ENCODE measurements at regions not wholly inside any gene's neighbourhood (a gene's known extent, or its start where the extent isn't known, plus 50 kb on each side); places are given as distances from the start of the nearest gene placed in this dataset.

DNA sequence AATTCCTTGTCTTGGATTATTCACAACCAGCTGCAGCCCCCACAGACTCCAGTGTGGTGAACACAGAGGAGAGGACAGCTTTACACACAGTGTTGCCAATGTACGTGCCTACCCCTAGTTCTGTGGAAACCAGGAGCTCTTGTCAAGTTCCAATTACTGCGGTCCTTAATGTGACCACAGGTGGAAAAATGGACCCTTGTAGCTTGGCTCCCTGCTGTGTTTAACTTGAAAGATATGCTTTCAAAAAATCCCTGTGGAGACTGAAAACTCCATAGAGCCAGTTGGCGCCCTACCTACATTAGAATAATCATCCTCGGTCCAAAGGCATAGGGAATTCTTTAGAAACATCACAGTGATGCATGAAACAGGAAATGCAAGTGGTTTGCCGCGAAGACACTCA, 118.3 kb upstream of the SLC22A23 start:
- H3K36me3 Mint-ChIP-seq (ENCODE audit: insufficient read depth): no peaks in the 10 kb centered on the region
- no peaks in the 10 kb centered on the region for H3K4me1 Mint-ChIP-seq (ENCODE audit: low read depth)
- peaks cover 8% of the 10 kb centered on the region for H3K27me3 Mint-ChIP-seq (ENCODE audit: low read depth)
- no peak for DNase-seq
- no peaks in the 10 kb centered on the region for H3K9me3 Mint-ChIP-seq
- ATAC-seq: no peak
- no peak overlapping the region for H3K4me3 Mint-ChIP-seq

DNA sequence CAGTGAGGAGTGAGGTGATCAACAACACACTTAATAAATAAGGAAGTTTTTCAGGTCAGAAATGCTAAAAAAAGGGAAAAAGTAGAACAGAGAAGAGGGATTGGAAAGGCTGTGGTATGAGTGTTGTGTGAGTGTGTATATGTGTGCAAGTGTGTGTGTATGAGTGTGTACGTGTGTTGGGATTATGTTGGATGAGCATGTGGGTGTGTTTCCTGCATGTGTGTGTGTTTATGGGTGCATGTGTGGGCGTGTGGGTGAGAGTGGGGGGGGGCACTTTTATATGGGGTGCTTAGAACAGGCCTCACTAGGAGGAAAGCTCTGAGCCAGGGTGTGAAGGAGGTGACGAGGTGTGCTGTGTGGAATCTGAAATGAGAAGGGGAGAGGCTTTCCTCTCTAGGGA, 116.8 kb upstream of the SLC22A23 start:
- no peaks in the 10 kb centered on the region for H3K36me3 Mint-ChIP-seq (ENCODE audit: insufficient read depth)
- H3K27me3 Mint-ChIP-seq (ENCODE audit: low read depth): peaks cover 7% of the 10 kb centered on the region
- no peak for ATAC-seq
- H3K4me1 Mint-ChIP-seq (ENCODE audit: low read depth): no peaks in the 10 kb centered on the region
- no peaks in the 10 kb centered on the region for H3K9me3 Mint-ChIP-seq
- no peak for DNase-seq
- no peak overlapping the region for H3K4me3 Mint-ChIP-seq

DNA sequence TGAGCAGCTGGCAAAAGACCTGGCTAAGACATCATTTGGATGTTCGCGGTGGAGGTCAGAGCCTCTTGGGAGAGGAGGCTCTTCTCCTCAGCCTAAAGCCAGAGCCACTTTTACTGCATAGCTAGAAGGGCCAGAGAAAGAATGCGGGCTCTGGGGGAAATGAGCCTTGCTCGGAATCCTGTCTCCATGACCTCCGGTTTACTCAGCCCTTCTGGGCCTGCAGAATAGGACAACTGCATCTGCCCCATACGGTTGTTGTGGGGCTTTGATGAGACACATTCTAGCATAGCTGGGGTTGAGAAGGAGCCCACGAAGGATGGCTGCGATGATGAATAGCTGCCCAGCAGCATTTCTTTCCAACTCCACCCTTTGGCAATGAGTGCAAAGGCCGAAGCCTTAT, 115.0 kb upstream of the SLC22A23 start:
- DNase-seq: no peak
- H3K27me3 Mint-ChIP-seq (ENCODE audit: low read depth): peaks cover 7% of the 10 kb centered on the region
- no peaks in the 10 kb centered on the region for H3K36me3 Mint-ChIP-seq (ENCODE audit: insufficient read depth)
- H3K4me1 Mint-ChIP-seq (ENCODE audit: low read depth): no peaks in the 10 kb centered on the region
- no peak overlapping the region for H3K4me3 Mint-ChIP-seq
- ATAC-seq: no peak
- no peaks in the 10 kb centered on the region for H3K9me3 Mint-ChIP-seq

DNA sequence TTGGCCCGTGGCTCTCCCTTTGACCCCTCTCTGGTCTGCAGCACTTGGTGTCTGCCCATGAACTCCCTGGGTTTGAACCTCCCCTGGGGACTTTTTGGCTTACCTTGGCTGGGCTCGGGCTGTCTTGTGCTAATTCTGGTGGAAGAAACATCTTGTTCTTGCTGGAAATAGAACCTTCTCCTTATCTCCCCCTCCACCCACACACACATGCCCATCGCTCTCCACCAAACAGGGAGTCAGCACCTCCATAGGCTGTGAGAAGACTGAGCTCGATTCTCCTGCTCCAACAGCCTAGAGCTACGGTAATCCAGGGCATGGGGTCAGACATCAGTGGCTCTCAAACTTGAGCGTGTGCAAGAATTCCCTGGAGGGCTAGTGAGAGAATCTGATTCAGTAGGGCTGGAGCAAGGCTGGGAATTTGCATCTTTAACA, 114.4 kb upstream of the SLC22A23 start:
- DNase-seq: no peak
- no peak for ATAC-seq
- H3K36me3 Mint-ChIP-seq (ENCODE audit: insufficient read depth): no peaks in the 10 kb centered on the region

GRCh38 chr6:3569816-3570215, 113.0 kb upstream of the SLC22A23 start:
- H3K27me3 Mint-ChIP-seq (ENCODE audit: low read depth): peaks cover 7% of the 10 kb centered on the region
- ATAC-seq: no peak

More for the DNA sequence above, 114.4 kb upstream of the SLC22A23 start:
- Mint-ChIP-seq H3K4me1 (ENCODE audit: low read depth) (no peaks in the 10 kb centered on the region), H3K4me3 (no peak overlapping the region), H3K9me3 (no peaks in the 10 kb centered on the region), H3K27me3 (ENCODE audit: low read depth) (peaks cover 7% of the 10 kb centered on the region)

DNA sequence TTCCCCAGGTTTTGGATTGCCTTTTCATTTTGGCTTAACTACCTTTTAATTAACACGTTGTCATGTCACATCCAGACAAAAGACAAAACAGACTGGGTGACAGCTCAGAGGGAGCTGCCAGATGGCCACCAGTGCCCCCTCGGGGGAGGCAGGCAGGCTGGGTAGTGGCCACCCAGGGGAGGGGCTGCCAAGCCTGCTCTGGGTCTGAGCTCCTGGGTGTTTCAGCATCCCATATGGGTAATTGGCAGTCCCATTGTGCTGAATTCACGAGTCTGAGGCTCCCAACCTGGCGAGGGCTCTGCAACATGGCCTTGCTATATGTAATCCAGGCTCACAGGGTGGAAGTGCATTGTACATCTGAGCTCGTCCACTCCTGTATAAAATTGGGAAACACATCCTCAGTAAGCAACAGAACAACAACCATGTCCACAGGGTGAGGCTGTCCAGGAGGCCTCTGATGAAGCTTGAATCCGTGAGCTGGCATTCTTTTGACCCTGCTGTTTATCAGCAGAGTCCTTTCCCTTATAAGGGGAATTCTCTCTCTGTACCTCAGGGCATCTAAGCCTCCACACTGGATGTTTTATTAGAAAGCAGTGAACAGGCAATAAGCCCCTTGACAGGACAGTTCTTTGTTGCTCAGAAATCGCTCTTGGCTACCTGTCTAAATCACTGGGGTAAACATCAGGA, 111.7 kb upstream of the SLC22A23 start:
- H3K9me3 Mint-ChIP-seq: no peaks in the 10 kb centered on the region
- no peak overlapping the region for H3K4me3 Mint-ChIP-seq
- ATAC-seq: no peak
- peaks cover 9% of the 10 kb centered on the region for H3K27me3 Mint-ChIP-seq (ENCODE audit: low read depth)
- no peaks in the 10 kb centered on the region for H3K36me3 Mint-ChIP-seq (ENCODE audit: insufficient read depth)
- no peak for DNase-seq
- H3K4me1 Mint-ChIP-seq (ENCODE audit: low read depth): no peaks in the 10 kb centered on the region

More at GRCh38 chr6:3569816-3570215, 113.0 kb upstream of the SLC22A23 start:
- Mint-ChIP-seq H3K4me1 (ENCODE audit: low read depth) (no peaks in the 10 kb centered on the region), H3K36me3 (ENCODE audit: insufficient read depth) (no peaks in the 10 kb centered on the region), H3K4me3 (no peak overlapping the region), H3K9me3 (no peaks in the 10 kb centered on the region)
- DNase-seq: no peak

DNA sequence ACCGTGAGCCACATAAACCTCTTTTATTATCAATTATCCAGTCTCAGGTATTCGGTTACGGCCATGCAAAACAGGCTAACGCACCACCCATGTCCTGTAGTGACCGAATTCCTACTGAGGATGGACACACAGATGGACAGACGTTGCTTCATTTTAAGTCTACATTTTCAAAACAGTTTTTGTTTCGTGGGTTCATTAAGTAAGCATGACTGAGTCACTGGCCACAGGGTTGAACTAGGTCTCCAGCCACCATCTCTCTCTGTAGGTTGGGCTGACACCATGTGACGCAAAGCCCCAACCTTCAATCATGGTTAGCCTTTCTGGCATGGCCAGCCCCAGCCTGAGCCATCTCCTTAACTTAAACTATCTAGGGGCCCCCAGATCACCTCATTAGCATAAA, 110.0 kb upstream of the SLC22A23 start:
- Mint-ChIP-seq H3K4me3 (no peak overlapping the region), H3K36me3 (ENCODE audit: insufficient read depth) (no peaks in the 10 kb centered on the region), H3K27me3 (ENCODE audit: low read depth) (peaks cover 11% of the 10 kb centered on the region), H3K4me1 (ENCODE audit: low read depth) (no peaks in the 10 kb centered on the region), H3K9me3 (no peaks in the 10 kb centered on the region)
- DNase-seq (no peak), ATAC-seq (no peak)

- peaks cover 6% of the 10 kb centered on the region for H3K27me3 Mint-ChIP-seq (ENCODE audit: low read depth)
- no peak for ATAC-seq
- H3K9me3 Mint-ChIP-seq: no peaks in the 10 kb centered on the region
- no peaks in the 10 kb centered on the region for H3K4me1 Mint-ChIP-seq (ENCODE audit: low read depth)
- H3K4me3 Mint-ChIP-seq: no peak overlapping the region
- DNase-seq: no peak
- H3K36me3 Mint-ChIP-seq (ENCODE audit: insufficient read depth): no peaks in the 10 kb centered on the region
Observed at GRCh38 chr6:3565291-3565690, 108.4 kb upstream of the SLC22A23 start.

DNA sequence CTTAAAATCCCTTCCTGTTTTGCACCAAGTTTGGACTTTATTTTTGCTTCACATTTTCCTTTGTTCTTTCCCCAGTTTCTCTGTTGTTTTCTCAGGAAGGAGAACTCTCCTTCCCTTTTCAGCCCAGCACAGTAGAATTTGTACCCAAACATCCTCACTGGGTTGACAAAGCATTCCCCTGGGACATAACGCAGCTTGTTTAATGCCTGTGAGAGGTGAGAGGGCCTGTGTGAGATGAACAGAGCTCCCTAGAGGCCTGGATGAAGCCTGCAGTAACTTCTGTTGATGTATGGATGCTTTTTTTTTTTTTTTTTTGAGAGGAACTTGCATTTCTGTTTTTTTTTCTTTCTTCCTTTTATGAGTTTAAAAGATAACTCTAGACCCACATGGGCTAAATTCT, 104.9 kb upstream of the SLC22A23 start:
- no peak for ATAC-seq
- Mint-ChIP-seq H3K9me3 (no peaks in the 10 kb centered on the region), H3K4me3 (no peak overlapping the region), H3K27me3 (ENCODE audit: low read depth) (peaks cover 7% of the 10 kb centered on the region), H3K36me3 (ENCODE audit: insufficient read depth) (no peaks in the 10 kb centered on the region), H3K4me1 (ENCODE audit: low read depth) (no peaks in the 10 kb centered on the region)
- DNase-seq: no peak

DNA sequence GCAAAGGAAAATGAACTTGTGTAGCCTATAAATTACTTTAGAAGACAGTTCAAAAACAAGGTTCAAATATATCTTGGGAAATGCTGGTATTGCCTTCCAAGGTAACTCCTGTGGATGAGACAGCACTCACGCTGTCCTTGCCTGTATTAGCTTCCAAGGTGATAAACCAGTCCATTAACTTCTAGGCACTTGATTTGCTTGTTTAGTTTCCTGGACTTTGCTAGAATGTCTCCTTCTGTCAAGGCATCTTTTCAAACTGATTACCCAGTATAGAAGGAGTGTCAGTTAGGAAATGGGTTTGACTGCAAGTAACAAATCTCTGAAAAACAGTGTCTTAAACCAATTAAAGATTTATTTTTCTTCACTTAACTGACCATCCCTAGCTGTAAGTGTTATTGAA, 103.4 kb upstream of the SLC22A23 start:
- ATAC-seq (no peak), DNase-seq (no peak)
- peaks cover 7% of the 10 kb centered on the region for H3K27me3 Mint-ChIP-seq (ENCODE audit: low read depth)
- no peaks in the 10 kb centered on the region for H3K4me1 Mint-ChIP-seq (ENCODE audit: low read depth)
- no peaks in the 10 kb centered on the region for H3K36me3 Mint-ChIP-seq (ENCODE audit: insufficient read depth)
- no peak overlapping the region for H3K4me3 Mint-ChIP-seq
- no peaks in the 10 kb centered on the region for H3K9me3 Mint-ChIP-seq

- no peaks in the 10 kb centered on the region for H3K4me1 Mint-ChIP-seq (ENCODE audit: low read depth)
- H3K4me3 Mint-ChIP-seq: no peak overlapping the region
- H3K9me3 Mint-ChIP-seq: no peaks in the 10 kb centered on the region
- peaks cover 7% of the 10 kb centered on the region for H3K27me3 Mint-ChIP-seq (ENCODE audit: low read depth)
- ATAC-seq (no peak), DNase-seq (no peak)
- no peaks in the 10 kb centered on the region for H3K36me3 Mint-ChIP-seq (ENCODE audit: insufficient read depth)
Observed at GRCh38 chr6:3559561-3559960, 102.7 kb upstream of the SLC22A23 start.

DNA sequence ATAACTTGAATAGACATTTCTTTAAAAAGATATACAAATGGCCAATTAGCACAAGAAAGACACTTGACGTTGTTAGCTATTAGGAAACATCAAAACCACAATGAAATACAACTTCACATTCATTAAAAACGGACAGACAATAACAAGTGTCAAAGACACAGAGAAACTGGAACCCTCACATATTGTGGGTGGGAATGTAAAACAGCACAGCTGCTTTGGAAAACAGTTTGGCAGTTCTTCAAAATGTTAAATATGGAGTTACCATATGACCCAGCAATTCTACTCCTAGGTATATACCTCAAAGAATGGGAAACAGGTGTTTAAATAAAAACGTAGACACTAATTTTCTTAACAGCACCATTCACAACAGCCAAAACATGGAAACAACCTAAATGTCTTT, 100.5 kb upstream of the SLC22A23 start:
- no peak for ATAC-seq
- no peak for DNase-seq
- Mint-ChIP-seq H3K27me3 (ENCODE audit: low read depth) (peaks cover 6% of the 10 kb centered on the region), H3K4me3 (no peak overlapping the region), H3K4me1 (ENCODE audit: low read depth) (no peaks in the 10 kb centered on the region), H3K36me3 (ENCODE audit: insufficient read depth) (no peaks in the 10 kb centered on the region), H3K9me3 (no peaks in the 10 kb centered on the region)

- no peak for DNase-seq
- H3K27me3 Mint-ChIP-seq (ENCODE audit: low read depth): peaks cover 11% of the 10 kb centered on the region
- H3K36me3 Mint-ChIP-seq (ENCODE audit: insufficient read depth): no peaks in the 10 kb centered on the region
Observed at GRCh38 chr6:3553254-3553653, 96.4 kb upstream of the SLC22A23 start.

DNA sequence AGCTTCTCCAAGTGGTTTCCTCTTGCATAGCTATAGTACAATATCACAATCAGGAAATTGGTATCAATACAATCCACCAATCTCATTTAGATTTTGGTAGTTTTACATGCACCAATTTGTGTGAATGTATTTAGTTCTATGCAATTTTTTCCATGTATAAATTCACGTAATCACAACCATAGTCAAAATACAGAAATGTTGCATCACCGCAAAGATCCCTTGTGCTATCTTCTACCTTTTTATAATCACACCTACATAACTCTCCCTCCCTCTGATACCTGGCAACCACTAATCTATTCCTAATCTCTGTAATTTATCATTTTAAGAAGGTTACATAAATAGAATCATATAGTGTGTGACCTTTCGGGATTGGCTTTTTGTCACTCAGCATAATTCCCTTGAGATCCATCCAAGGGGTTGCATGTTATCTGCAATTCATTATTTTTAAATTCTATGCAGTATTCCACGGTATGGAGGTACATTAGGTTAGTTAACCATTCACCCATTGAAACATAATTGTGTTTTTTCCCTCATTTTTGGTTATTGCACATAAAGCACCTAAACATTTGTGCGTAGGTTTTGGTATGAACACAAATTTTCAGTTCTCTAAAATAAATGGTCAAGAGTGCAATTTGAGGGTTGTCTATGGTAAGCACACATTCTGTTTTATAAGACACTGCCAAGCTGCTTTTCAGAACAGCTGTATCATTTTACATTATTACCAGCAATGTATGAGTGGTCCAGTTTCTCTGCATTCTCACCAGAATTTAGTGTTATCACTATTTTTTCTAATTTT, 95.1 kb upstream of the SLC22A23 start:
- no peak overlapping the region for H3K4me3 Mint-ChIP-seq
- ATAC-seq: no peak
- no peak for DNase-seq
- H3K36me3 Mint-ChIP-seq (ENCODE audit: insufficient read depth): no peaks in the 10 kb centered on the region
- H3K27me3 Mint-ChIP-seq (ENCODE audit: low read depth): peaks cover 7% of the 10 kb centered on the region
- H3K9me3 Mint-ChIP-seq: no peaks in the 10 kb centered on the region
- no peaks in the 10 kb centered on the region for H3K4me1 Mint-ChIP-seq (ENCODE audit: low read depth)

More at GRCh38 chr6:3553254-3553653, 96.4 kb upstream of the SLC22A23 start:
- H3K9me3 Mint-ChIP-seq: no peaks in the 10 kb centered on the region
- no peak overlapping the region for H3K4me3 Mint-ChIP-seq
- H3K4me1 Mint-ChIP-seq (ENCODE audit: low read depth): no peaks in the 10 kb centered on the region
- no peak for ATAC-seq

DNA sequence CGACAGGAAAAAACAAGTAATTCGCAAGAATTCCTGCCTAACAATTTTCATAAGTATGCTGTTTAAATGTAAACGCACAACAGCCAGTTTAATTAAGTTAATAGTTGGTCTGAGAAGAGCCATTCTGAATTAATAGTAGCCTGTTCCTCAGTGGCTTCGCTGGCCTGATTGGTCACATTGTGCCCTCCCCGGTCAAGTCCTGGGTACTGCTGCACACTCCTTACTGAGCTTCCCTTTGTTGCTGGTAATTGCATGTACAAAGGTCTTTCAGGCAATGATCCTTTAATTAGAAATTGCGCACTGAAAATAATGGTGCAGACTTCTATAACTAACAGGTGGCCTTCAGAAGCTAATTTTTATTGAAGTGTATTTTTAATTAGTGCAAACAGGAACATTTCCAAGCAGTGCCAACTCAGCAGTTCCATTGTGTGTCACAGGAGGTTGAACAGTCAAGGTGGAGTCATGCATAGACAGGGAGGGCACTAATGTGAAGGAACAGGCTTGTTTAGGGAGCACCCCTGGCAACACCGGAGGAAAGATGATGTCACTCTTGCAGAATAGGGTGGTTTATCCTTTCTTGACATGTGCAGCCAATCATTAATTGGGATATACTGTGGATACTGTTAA, 92.6 kb upstream of the SLC22A23 start:
- H3K9me3 Mint-ChIP-seq: no peaks in the 10 kb centered on the region
- DNase-seq (no peak), ATAC-seq (no peak)
- H3K4me1 Mint-ChIP-seq (ENCODE audit: low read depth): no peaks in the 10 kb centered on the region
- no peak overlapping the region for H3K4me3 Mint-ChIP-seq
- peaks cover 12% of the 10 kb centered on the region for H3K27me3 Mint-ChIP-seq (ENCODE audit: low read depth)
- H3K36me3 Mint-ChIP-seq (ENCODE audit: insufficient read depth): no peaks in the 10 kb centered on the region
